ENCODE measurements at regions not wholly inside any gene's neighbourhood (a gene's known extent, or its start where the extent isn't known, plus 50 kb on each side); places are given as distances from the start of the nearest gene placed in this dataset.

DNA sequence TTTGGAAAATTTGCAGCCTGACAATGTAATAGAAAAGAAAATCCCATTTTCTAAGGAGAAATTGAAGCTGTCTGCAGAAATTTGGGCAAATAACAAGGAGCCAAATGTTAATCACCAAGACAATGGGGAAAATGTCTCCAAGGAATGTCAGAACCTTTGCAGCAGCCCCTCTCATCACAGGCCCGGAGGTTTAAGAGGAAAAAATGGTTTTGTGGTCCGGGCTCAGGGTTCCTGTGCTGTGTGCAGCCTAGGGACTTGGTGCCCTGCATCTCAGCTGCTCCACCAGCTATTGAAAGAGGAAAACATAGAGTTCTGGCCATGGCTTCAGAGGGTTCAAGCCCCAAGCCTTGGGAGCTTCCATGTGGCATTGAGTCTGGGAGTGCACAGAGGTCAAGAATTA is 298.9 kb downstream of the ATXN7L3B start:
- intact Hi-C loops (cut with micrococcal nuclease; ENCODE audit: unreplicated experiment) (no loop called here), in situ Hi-C loops (cut with HindIII; ENCODE audit: low pct_unique_long_range_greater_than_20kb, low sequenced_read_pairs) (no loop called here)
- TF ChIP-seq, protein P1, sequence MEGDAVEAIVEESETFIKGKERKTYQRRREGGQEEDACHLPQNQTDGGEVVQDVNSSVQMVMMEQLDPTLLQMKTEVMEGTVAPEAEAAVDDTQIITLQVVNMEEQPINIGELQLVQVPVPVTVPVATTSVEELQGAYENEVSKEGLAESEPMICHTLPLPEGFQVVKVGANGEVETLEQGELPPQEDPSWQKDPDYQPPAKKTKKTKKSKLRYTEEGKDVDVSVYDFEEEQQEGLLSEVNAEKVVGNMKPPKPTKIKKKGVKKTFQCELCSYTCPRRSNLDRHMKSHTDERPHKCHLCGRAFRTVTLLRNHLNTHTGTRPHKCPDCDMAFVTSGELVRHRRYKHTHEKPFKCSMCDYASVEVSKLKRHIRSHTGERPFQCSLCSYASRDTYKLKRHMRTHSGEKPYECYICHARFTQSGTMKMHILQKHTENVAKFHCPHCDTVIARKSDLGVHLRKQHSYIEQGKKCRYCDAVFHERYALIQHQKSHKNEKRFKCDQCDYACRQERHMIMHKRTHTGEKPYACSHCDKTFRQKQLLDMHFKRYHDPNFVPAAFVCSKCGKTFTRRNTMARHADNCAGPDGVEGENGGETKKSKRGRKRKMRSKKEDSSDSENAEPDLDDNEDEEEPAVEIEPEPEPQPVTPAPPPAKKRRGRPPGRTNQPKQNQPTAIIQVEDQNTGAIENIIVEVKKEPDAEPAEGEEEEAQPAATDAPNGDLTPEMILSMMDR (IDR thresholded peaks at IDR 0.05): no peak
- TF ChIP-seq, protein P2, sequence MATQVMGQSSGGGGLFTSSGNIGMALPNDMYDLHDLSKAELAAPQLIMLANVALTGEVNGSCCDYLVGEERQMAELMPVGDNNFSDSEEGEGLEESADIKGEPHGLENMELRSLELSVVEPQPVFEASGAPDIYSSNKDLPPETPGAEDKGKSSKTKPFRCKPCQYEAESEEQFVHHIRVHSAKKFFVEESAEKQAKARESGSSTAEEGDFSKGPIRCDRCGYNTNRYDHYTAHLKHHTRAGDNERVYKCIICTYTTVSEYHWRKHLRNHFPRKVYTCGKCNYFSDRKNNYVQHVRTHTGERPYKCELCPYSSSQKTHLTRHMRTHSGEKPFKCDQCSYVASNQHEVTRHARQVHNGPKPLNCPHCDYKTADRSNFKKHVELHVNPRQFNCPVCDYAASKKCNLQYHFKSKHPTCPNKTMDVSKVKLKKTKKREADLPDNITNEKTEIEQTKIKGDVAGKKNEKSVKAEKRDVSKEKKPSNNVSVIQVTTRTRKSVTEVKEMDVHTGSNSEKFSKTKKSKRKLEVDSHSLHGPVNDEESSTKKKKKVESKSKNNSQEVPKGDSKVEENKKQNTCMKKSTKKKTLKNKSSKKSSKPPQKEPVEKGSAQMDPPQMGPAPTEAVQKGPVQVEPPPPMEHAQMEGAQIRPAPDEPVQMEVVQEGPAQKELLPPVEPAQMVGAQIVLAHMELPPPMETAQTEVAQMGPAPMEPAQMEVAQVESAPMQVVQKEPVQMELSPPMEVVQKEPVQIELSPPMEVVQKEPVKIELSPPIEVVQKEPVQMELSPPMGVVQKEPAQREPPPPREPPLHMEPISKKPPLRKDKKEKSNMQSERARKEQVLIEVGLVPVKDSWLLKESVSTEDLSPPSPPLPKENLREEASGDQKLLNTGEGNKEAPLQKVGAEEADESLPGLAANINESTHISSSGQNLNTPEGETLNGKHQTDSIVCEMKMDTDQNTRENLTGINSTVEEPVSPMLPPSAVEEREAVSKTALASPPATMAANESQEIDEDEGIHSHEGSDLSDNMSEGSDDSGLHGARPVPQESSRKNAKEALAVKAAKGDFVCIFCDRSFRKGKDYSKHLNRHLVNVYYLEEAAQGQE (IDR thresholded peaks at IDR 0.05; ENCODE audit: insufficient read depth in 1 of 2, low read depth in 2 of 2, low read length in 1 of 2): no peak
- TF ChIP-seq TCF7L2 (IDR thresholded peaks at IDR 0.05; ENCODE audit: low read depth, low read length): no peak
- no peak for TF ChIP-seq POLR2AphosphoS5 (IDR thresholded peaks at IDR 0.05; ENCODE audit: low read depth, low read length)
- no peak for TF ChIP-seq SIN3A (IDR thresholded peaks at IDR 0.05; ENCODE audit: borderline replicate concordance, insufficient read depth, low read depth, low read length)
- H3K4me1 ChIP-seq (ENCODE audit: control insufficient read depth, insufficient read depth, low read length): no peaks in the 10 kb centered on the region
- H3K27me3 ChIP-seq (ENCODE audit: control insufficient read depth, insufficient read depth, low read length): no peaks in the 10 kb centered on the region
- ATAC-seq (no peak), DNase-seq (ENCODE audit: low read depth, low spot score) (no peak)
- POLR2A ChIA-PET: no interaction called here
- CTCF ChIA-PET: no interaction called here
- H3K9me3 ChIP-seq (ENCODE audit: control insufficient read depth, insufficient read depth, low read depth, low read length): no peaks in the 10 kb centered on the region
- H3K4me3 ChIP-seq (ENCODE audit: low read depth in 2 of 2, low read length in 2 of 2): no peak overlapping the region
- H3K36me3 ChIP-seq (ENCODE audit: control insufficient read depth, insufficient read depth, low read length): no peaks in the 10 kb centered on the region
- BruUV-seq (replicated peaks): no TSS peak
- H3K27ac ChIP-seq (ENCODE audit: low read length): no peak overlapping the region

DNA sequence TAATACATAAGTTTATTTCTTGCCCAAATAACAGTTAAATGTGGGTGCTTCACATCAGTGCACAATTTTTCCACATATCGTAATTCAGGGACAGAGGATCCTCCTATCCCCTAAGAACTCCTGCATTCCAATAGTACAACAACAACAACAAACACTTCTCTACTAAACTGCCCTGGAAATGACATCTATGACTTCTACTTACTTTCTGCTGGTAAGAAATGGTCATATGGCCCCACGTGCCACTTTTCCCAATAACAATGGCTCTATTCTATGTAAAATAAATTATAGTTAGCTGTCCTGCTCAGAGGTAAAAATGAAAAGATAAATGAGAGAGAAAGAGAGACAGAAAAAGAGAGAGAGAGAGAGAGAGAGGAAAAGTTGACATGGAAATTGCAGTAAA is 308.5 kb downstream of the ATXN7L3B start:
- no peak overlapping the region for H3K27ac ChIP-seq (ENCODE audit: low read length)
- POLR2A ChIA-PET: no interaction called here
- H3K4me1 ChIP-seq (ENCODE audit: control insufficient read depth, insufficient read depth, low read length): no peaks in the 10 kb centered on the region
- no peaks in the 10 kb centered on the region for H3K27me3 ChIP-seq (ENCODE audit: control insufficient read depth, insufficient read depth, low read length)
- no peak overlapping the region for H3K4me3 ChIP-seq (ENCODE audit: low read depth in 2 of 2, low read length in 2 of 2)
- DNase-seq (ENCODE audit: low read depth, low spot score) (no peak), ATAC-seq (no peak)
- no peaks in the 10 kb centered on the region for H3K9me3 ChIP-seq (ENCODE audit: control insufficient read depth, insufficient read depth, low read depth, low read length)
- in situ Hi-C loops (cut with HindIII; ENCODE audit: low pct_unique_long_range_greater_than_20kb, low sequenced_read_pairs): no loop called here
- intact Hi-C loops (cut with micrococcal nuclease; ENCODE audit: unreplicated experiment): no loop called here
- no peaks in the 10 kb centered on the region for H3K36me3 ChIP-seq (ENCODE audit: control insufficient read depth, insufficient read depth, low read length)
- TF ChIP-seq, protein P1 (IDR thresholded peaks at IDR 0.05): no peak
- TF ChIP-seq TCF7L2 (IDR thresholded peaks at IDR 0.05; ENCODE audit: low read depth, low read length): no peak
- no peak for TF ChIP-seq POLR2AphosphoS5 (IDR thresholded peaks at IDR 0.05; ENCODE audit: low read depth, low read length)
- no peak for TF ChIP-seq SIN3A (IDR thresholded peaks at IDR 0.05; ENCODE audit: borderline replicate concordance, insufficient read depth, low read depth, low read length)
- TF ChIP-seq, protein P2 (IDR thresholded peaks at IDR 0.05; ENCODE audit: insufficient read depth in 1 of 2, low read depth in 2 of 2, low read length in 1 of 2): no peak
- no TSS peak for BruUV-seq (replicated peaks)
- CTCF ChIA-PET: no interaction called here
